ENCODE measurements at regions not wholly inside any gene's neighbourhood (a gene's known extent, or its start where the extent isn't known, plus 50 kb on each side); places are given as distances from the start of the nearest gene placed in this dataset.

DNA sequence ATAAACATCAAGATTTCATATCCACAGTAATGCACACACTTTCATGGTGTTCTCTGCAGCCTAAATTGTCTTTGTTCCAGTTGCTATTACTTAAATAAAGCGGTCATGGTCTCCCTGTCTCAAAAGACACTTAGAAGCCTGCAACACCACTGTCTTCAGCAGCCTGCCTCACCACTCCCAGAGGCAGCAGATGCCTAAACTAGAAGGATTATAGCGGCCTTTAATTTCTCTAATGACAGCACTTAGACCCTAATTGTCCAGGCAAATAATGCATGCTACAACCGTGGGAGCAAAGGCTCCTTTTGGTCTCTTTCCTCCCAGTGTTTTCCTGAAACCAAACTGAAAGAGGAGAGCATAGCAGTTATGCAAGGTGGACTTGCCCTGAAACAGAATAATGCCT lies 248.8 kb upstream of the SLC39A10 start:
- H3K36me3 ChIP-seq, result no peaks in the 10 kb centered on the region
- no peak overlapping the region for H3K27ac ChIP-seq
- TF ChIP-seq, protein P1, sequence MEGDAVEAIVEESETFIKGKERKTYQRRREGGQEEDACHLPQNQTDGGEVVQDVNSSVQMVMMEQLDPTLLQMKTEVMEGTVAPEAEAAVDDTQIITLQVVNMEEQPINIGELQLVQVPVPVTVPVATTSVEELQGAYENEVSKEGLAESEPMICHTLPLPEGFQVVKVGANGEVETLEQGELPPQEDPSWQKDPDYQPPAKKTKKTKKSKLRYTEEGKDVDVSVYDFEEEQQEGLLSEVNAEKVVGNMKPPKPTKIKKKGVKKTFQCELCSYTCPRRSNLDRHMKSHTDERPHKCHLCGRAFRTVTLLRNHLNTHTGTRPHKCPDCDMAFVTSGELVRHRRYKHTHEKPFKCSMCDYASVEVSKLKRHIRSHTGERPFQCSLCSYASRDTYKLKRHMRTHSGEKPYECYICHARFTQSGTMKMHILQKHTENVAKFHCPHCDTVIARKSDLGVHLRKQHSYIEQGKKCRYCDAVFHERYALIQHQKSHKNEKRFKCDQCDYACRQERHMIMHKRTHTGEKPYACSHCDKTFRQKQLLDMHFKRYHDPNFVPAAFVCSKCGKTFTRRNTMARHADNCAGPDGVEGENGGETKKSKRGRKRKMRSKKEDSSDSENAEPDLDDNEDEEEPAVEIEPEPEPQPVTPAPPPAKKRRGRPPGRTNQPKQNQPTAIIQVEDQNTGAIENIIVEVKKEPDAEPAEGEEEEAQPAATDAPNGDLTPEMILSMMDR (IDR thresholded peaks at IDR 0.05), result no peak
- H3K4me1 ChIP-seq, result no peaks in the 10 kb centered on the region
- H3K4me3 ChIP-seq, result no peak overlapping the region
- no peaks in the 10 kb centered on the region for H3K27me3 ChIP-seq
- DNase-seq, result no peak
- H3K9me3 ChIP-seq, result no peaks in the 10 kb centered on the region
- intact Hi-C loops (cut with DNase I; ENCODE audit: low total_unique reads), result loop anchor here (10.0 kb wide), 1 partner anchor 257 kb away; no protein-coding TSS in a partner anchor

DNA sequence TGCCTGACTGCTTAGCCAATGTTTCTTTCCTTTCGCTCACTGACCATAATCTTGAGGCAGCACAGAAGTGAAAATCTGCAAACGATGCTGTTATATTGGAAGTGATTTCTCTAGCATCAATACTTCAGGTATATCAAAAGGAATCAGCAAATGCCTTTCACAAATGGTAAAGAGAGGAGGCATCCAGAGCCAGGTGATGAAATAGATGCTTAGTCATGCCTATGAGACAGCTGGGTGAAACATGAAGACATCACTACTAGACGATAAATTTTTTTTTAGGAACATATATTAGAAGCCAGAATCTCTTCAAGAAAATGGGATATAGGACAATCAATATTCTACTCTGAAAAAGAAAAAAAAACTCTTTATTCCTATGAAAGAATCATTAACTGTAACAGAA lies 249.2 kb upstream of the SLC39A10 start:
- Histone ChIP-seq H3K4me1 (no peaks in the 10 kb centered on the region), H3K36me3 (no peaks in the 10 kb centered on the region), H3K4me3 (no peak overlapping the region), H3K27ac (no peak overlapping the region), H3K27me3 (no peaks in the 10 kb centered on the region), H3K9me3 (no peaks in the 10 kb centered on the region)
- DNase-seq, result no peak
- intact Hi-C loops (cut with DNase I; ENCODE audit: low total_unique reads), result loop anchor here (10.0 kb wide), 1 partner anchor 257 kb away; no protein-coding TSS in a partner anchor
- TF ChIP-seq, protein P1 (IDR thresholded peaks at IDR 0.05), result no peak

DNA sequence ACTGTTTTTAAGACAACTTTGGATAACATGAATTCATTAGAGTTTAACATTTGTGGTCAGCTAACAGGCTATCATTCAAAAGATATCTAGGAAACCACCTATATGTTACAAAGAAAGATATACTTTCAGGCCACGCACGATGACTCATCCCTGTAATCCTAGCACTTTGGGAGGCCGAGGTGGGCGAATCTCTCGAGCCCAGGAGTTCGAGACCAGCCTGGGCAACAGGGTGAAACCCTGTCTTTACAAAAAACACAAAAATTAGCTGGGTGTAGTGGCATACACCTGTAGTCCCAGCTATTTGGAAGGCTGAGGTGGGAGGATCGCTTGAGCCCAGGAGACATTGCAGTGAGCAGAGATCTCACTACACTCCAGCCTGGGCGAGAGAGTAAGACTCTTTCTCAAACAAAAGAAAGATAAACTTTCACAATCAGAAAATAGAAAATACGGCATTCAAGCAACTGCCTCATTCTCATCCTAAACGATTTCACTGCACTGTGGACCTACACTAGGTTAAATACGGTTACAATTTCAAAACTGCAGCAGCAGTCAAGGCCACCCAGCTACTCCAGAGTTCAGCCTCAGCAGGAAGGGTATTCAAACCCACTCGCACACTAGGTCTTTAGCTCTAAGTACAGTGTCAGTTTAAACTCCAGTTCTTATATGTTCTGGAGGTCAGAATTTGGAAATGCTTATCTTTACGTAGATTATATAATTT lies 250.0 kb upstream of the SLC39A10 start:
- no peaks in the 10 kb centered on the region for H3K36me3 ChIP-seq
- H3K27me3 ChIP-seq, result no peaks in the 10 kb centered on the region
- intact Hi-C loops (cut with DNase I; ENCODE audit: low total_unique reads), result loop anchor here (10.0 kb wide), 1 partner anchor 258 kb away; no protein-coding TSS in a partner anchor
- H3K27ac ChIP-seq, result no peak overlapping the region
- H3K9me3 ChIP-seq, result no peaks in the 10 kb centered on the region
- DNase-seq, result no peak
- H3K4me3 ChIP-seq, result no peak overlapping the region
- TF ChIP-seq, protein P1 (IDR thresholded peaks at IDR 0.05), result no peak
- H3K4me1 ChIP-seq, result no peaks in the 10 kb centered on the region

DNA sequence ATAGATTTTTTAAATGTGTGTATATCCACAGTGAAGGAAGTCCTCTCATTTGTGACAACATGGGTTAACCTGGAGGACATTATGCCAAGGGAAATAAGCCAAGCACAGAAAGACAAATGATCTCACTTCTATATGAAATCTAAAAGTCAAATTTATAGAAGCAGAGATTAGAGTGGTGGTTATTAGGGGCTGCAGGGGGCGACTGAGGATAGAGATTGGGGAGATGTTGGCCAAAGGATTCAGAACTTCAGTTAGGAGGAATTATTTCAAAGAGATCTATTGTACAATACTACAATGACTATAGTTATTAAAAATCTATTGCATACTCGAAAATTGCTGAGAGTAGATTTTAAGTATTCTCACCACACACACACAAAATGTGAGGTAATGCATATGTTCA lies 252.4 kb upstream of the SLC39A10 start:
- intact Hi-C loops (cut with DNase I; ENCODE audit: low total_unique reads), result loop anchor here (10.0 kb wide), 1 partner anchor 260 kb away; no protein-coding TSS in a partner anchor
- H3K27ac ChIP-seq, result no peak overlapping the region
- H3K4me1 ChIP-seq, result no peaks in the 10 kb centered on the region
- H3K27me3 ChIP-seq, result no peaks in the 10 kb centered on the region
- no peak for DNase-seq
- H3K4me3 ChIP-seq, result no peak overlapping the region
- no peaks in the 10 kb centered on the region for H3K36me3 ChIP-seq
- no peaks in the 10 kb centered on the region for H3K9me3 ChIP-seq
- TF ChIP-seq, protein P1 (IDR thresholded peaks at IDR 0.05), result peak in 1 of 2 experiments; percentile 23

- H3K36me3 ChIP-seq, result no peaks in the 10 kb centered on the region
- H3K9me3 ChIP-seq, result no peaks in the 10 kb centered on the region
- H3K4me1 ChIP-seq, result no peaks in the 10 kb centered on the region
- intact Hi-C loops (cut with DNase I; ENCODE audit: low total_unique reads), result no loop called here
- TF ChIP-seq, protein P1 (IDR thresholded peaks at IDR 0.05), result no peak
- H3K27me3 ChIP-seq, result no peaks in the 10 kb centered on the region
- H3K27ac ChIP-seq, result no peak overlapping the region
- no peak overlapping the region for H3K4me3 ChIP-seq
- no peak for DNase-seq
Measured at GRCh38 chr2:195396479-195396878, 260.5 kb upstream of the SLC39A10 start.

Data from tibial artery (tissue), 4 donors.